ENCODE measurements at regions not wholly inside any gene's neighbourhood (a gene's known extent, or its start where the extent isn't known, plus 50 kb on each side); places are given as distances from the start of the nearest gene placed in this dataset.

GRCh38 chr2:7753777-7754176, 836.6 kb downstream of the RNF144A start:
- H3K4me2 ChIP-seq (ENCODE audit: low read length) = no peak overlapping the region
- H3K4me1 ChIP-seq (ENCODE audit: control insufficient read depth, low read length) = no peaks in the 10 kb centered on the region
- no peak overlapping the region for H3K4me3 ChIP-seq (ENCODE audit: low read length)
- no peaks in the 10 kb centered on the region for H3K27me3 ChIP-seq (ENCODE audit: control insufficient read depth, low read length)
- no peaks in the 10 kb centered on the region for H4K20me1 ChIP-seq (ENCODE audit: control insufficient read depth, insufficient read depth, low read depth, low read length)
- H3K36me3 ChIP-seq (ENCODE audit: control insufficient read depth, low read length) = 0 out of 2 replicates have a peak, but pooled peaks cover 2% of the 10 kb centered on the region
- no peaks in the 10 kb centered on the region for H3F3A ChIP-seq (ENCODE audit: control insufficient read depth, insufficient read depth)
- no peak for TF ChIP-seq CTCF (IDR thresholded peaks at IDR 0.05; ENCODE audit: low read depth, low read length, poor library complexity, severe bottlenecking)
- no peak for TF ChIP-seq EZH2phosphoT487 (IDR thresholded peaks at IDR 0.05; ENCODE audit: borderline replicate concordance, low read length)
- H3K27ac ChIP-seq (ENCODE audit: low read depth, low read length) = no peak overlapping the region
- no peaks in the 10 kb centered on the region for H3K79me2 ChIP-seq (ENCODE audit: control insufficient read depth, low read length)
- no peaks in the 10 kb centered on the region for H3K9me2 ChIP-seq (replicated peaks; ENCODE audit: control insufficient read depth, low read length)
- peaks cover 35% of the 10 kb centered on the region for H3K9me3 ChIP-seq (ENCODE audit: control insufficient read depth, insufficient read depth, low read length)

GRCh38 chr2:7755879-7756278, 838.7 kb downstream of the RNF144A start:
- no peaks in the 10 kb centered on the region for H3F3A ChIP-seq (ENCODE audit: control insufficient read depth, insufficient read depth)
- H3K9me3 ChIP-seq (ENCODE audit: control insufficient read depth, insufficient read depth, low read length) = peaks cover 37% of the 10 kb centered on the region
- H3K4me3 ChIP-seq (ENCODE audit: low read length) = no peak overlapping the region
- no peaks in the 10 kb centered on the region for H3K27me3 ChIP-seq (ENCODE audit: control insufficient read depth, low read length)
- no peak overlapping the region for H3K27ac ChIP-seq (ENCODE audit: low read depth, low read length)
- H3K4me2 ChIP-seq (ENCODE audit: low read length) = no peak overlapping the region
- H4K20me1 ChIP-seq (ENCODE audit: control insufficient read depth, insufficient read depth, low read depth, low read length) = no peaks in the 10 kb centered on the region
- 0 out of 2 replicates have a peak, but pooled peaks cover 2% of the 10 kb centered on the region for H3K36me3 ChIP-seq (ENCODE audit: control insufficient read depth, low read length)
- no peaks in the 10 kb centered on the region for H3K9me2 ChIP-seq (replicated peaks; ENCODE audit: control insufficient read depth, low read length)
- TF ChIP-seq CTCF (IDR thresholded peaks at IDR 0.05; ENCODE audit: low read depth, low read length, poor library complexity, severe bottlenecking) (no peak), EZH2phosphoT487 (IDR thresholded peaks at IDR 0.05; ENCODE audit: borderline replicate concordance, low read length) (no peak)
- H3K4me1 ChIP-seq (ENCODE audit: control insufficient read depth, low read length) = no peaks in the 10 kb centered on the region
- no peaks in the 10 kb centered on the region for H3K79me2 ChIP-seq (ENCODE audit: control insufficient read depth, low read length)

GRCh38 chr2:7758073-7758759, 841.0 kb downstream of the RNF144A start:
- Histone ChIP-seq H3K27me3 (ENCODE audit: control insufficient read depth, low read length) (no peaks in the 10 kb centered on the region), H3K36me3 (ENCODE audit: control insufficient read depth, low read length) (no peaks in the 10 kb centered on the region), H3K79me2 (ENCODE audit: control insufficient read depth, low read length) (no peaks in the 10 kb centered on the region), H3F3A (ENCODE audit: control insufficient read depth, insufficient read depth) (no peaks in the 10 kb centered on the region), H3K27ac (ENCODE audit: low read depth, low read length) (no peak overlapping the region), H3K9me3 (ENCODE audit: control insufficient read depth, insufficient read depth, low read length) (peaks cover 36% of the 10 kb centered on the region), H3K9me2 (replicated peaks; ENCODE audit: control insufficient read depth, low read length) (no peaks in the 10 kb centered on the region), H3K4me2 (ENCODE audit: low read length) (no peak overlapping the region), H3K4me3 (ENCODE audit: low read length) (no peak overlapping the region), H3K4me1 (ENCODE audit: control insufficient read depth, low read length) (no peaks in the 10 kb centered on the region), H4K20me1 (ENCODE audit: control insufficient read depth, insufficient read depth, low read depth, low read length) (no peaks in the 10 kb centered on the region)
- TF ChIP-seq CTCF (IDR thresholded peaks at IDR 0.05; ENCODE audit: low read depth, low read length, poor library complexity, severe bottlenecking) (no peak), EZH2phosphoT487 (IDR thresholded peaks at IDR 0.05; ENCODE audit: borderline replicate concordance, low read length) (no peak)

All from DOHH2 (cell line).